Jurkat, Clone E6-1 (cell line): ENCODE measurements at regions not wholly inside any gene's neighbourhood (a gene's known extent, or its start where the extent isn't known, plus 50 kb on each side); places are given as distances from the start of the nearest gene placed in this dataset.
"Not testable (repeated sequence)": the region's sequence is repeated elsewhere in the genome, so short reads cannot be mapped to it uniquely, and the experiment has no call there.

ENCODE experiments used
- DNase-seq: peaks from one replicate; pipeline ENCODE4 v3.0.0-alpha.2; 2011; ENCODE audit warnings: low read depth, low spot score
- H3K4me3 ChIP-seq: 2 replicates; pipeline ENCODE4 v1.5.1; 2011; ENCODE audit warnings: mild to moderate bottlenecking, low read length, control low read depth, moderate library complexity

DNA sequence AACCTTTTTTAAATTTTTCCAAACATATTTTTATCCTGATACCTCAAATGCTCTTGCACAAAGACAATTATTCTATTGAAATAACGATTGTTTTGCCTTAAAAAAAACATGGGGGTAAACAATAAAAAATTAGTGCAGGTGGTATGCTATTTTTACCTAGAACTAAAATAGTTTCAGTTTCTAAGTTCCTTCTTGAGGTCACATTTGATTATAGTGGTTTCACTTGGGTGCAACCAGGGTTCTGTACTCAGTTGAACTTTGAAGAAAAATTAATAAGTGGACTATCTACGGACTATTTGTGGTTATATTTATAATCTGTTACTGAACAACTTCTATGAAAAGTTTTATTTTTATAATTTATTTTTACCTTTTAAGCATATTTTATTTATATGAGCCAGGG, 387.1 kb upstream of the IZUMO3 start:
- no peak for DNase-seq
- no peak overlapping the region for H3K4me3 ChIP-seq

DNA sequence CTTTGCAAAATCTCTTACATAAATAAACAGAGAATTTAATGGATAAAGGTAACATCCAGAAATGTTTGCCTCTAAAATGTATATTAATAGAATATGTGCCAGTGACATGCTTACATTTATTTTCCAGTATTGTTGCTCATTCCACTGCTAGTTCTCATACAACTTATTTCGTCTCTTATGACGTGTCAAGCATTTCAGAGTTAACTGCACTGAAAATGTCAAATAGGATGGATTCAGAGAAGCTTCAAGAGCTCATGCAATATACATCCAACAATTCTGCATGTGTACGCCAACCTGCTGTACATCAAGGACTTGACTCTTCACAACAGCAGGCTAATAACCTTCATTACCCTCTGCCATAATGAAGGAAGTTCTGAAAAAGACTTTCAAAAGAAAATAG, 386.2 kb upstream of the IZUMO3 start:
- no peak for DNase-seq
- no peak overlapping the region for H3K4me3 ChIP-seq

DNA sequence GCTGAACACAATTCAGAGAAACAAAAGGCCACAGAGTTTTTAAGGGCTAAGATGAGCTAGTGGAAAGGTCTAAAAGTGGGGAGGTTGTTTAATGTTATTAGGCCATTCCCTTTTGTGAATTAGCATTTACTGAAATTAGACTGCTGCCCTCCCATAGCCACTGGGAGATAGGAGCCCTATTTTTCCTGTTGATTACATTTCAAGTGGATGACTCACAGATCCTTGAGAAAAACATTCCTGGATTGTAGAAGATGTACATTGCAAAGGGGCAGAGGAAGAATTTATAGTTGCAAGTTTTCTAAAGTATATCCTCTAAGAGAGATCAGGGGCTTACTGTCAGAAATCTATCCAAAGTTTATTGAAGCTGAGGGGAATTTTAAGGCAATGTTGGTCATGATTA, 367.1 kb upstream of the IZUMO3 start:
- H3K4me3 ChIP-seq = no peak overlapping the region
- DNase-seq = no peak

DNA sequence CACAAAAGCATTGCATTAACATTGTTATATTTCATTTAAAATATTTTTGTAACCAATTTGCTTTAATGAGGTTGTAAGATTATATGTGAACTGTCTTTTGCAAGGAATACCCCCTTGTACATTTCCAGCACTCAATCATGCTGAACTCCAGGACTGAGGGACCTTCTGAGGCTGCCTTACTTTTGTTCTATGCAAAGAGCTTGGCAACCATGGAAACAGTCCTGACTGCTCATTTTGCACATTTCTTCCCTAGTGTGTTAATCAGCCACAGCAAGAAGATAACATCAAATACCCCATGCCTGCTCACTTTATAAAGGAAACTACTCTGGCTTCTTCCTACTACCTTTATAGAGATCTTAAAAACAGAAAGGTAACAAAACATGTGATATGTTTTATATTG, 355.6 kb upstream of the IZUMO3 start:
- no peak overlapping the region for H3K4me3 ChIP-seq
- DNase-seq = no peak

DNA sequence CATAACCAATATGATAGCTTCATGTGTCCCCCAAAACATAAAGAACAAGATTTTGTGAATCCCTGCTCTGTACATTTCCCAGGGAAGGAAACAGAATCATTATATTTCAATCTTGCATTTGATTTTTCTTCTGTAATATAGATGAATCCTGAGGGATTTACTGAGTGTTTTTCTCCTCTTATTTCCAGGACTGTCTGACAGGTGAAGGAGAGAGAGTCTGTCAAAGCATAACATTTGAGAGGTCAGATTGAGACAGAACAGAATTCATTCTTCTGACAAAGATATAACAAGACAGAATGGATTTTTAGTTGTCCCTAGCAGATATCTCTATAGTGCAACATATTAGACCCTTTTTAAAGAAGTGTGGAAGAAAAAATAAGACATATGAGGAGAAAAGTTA, 354.5 kb upstream of the IZUMO3 start:
- no peak overlapping the region for H3K4me3 ChIP-seq
- DNase-seq = no peak

DNA sequence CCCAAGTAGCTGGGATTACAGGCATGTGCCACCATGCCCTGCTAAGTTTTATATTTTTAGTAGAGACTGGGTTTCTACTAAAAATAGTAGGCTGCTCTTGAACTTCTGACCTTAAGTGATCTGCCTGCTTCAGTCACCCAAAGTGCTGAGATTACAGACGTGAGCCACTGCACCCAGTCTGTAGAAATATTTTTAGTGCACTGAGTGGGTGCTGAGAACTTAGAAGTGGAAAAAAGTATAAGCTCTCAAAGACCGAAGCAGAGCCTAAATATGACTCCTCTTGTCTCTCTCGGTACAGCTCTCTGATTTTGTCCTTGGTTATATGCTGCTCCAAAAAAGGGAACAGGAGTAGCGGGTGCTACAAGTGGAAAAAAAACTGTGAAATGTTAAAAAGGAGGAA, 353.8 kb upstream of the IZUMO3 start:
- no peak for DNase-seq

DNA sequence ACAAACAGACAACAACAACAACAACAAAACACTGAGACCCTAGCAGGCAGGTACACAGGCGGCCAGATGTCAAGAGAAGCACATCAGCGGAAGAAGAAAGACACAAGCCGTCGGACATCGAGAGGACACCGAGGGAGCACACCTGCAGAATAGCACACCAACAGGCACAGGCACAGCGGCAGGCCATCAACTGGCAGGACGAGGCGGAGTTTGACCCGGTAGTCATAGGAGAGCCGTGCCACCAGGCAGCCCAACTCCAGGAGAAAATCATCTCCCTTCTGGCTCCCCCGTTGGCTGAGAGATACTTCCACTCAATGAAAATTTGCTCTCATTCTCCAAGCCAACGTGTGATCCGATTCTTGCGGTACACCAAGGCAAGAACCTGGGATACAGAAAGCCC, 352.1 kb upstream of the IZUMO3 start:
- DNase-seq = no peak
- no peak overlapping the region for H3K4me3 ChIP-seq

More for the DNA sequence above, 353.8 kb upstream of the IZUMO3 start:
- H3K4me3 ChIP-seq = no peak overlapping the region

DNA sequence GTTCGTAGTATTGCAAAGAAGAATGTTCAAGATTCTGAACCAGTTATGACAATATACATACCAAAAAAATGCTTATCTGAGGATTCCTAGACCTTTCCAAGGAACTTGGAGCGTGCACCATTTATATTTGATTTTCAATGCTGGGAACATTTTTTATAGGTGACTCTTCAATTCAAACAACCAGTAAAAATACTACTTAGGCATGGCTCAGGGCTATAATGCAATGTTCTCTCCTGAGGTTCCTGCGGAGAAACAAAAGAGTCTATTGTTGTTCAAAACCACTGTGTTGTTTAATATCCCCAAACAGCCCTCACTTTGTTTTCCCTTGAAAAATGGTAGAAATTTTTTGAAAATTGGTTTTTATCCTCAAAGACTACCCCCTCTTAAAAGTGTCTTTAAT, 335.7 kb upstream of the IZUMO3 start:
- DNase-seq = no peak
- no peak overlapping the region for H3K4me3 ChIP-seq

DNA sequence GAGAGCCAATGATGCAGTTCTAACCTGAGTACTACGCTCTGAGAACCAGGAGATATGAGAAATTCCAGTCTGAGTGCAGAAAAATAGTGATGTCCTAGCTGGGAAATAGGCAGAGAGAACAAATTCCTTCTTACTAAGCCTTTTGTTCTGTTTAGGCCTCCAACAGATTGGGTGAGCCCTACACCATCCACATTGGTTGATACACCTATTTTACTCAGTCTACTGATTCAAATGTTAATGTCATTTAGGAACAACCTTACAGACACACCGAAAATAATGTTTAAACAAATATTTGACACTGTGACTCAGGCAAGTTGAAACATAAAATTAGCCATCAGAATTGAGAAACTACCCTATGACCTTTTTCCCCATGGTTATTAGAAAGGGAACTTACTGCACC, 333.9 kb upstream of the IZUMO3 start:
- DNase-seq = no peak
- H3K4me3 ChIP-seq = no peak overlapping the region

DNA sequence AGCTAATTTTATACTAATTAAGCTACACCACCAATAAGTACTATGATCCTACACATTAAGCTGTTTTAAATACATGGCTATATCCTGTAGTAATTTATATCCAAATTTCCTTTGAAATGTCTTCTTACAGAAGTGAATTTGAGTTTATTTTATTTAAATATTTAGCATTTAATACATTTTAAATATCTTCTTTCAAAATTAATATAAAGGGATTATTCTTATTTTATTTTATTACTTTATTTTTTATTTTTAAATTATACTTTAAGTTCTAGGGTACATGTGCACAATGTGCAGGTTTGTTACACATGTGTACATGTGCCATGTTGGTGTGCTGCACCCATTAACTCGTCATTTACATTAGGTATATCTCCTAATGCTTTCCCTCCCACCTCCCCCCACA, 310.9 kb upstream of the IZUMO3 start:
- H3K4me3 ChIP-seq, DNase-seq: not testable (repeated sequence)

DNA sequence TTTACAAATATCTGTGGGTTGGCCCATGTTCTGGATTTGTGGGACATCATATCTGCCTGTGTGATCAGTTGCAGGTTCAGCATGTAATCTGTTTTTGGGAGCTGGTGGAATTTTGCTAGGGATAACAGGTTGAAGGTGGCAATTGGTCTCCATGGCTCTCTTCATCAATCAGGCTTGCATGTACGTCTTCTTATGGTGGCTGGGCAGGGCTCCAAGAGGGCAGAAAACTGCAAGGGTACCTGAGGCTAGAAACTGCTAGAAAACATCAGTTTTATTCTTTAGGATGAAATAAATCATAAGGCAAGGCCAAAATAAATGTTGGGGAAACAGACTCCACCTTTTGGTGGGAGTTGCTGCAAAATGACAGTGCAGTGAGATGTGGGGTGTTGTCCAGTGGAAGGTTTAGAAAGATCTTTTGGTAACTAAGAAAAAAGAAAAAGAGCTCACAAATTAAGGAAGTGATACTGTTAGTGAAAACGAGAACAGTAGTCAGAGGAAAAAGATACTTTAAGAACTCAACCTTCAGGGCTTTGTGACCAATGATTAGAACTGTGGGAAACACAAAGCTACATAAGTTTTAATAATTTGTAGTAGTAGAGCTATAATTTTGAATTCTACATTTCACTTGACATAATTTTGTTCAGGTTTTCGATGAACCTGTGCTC, 300.7 kb upstream of the IZUMO3 start:
- H3K4me3 ChIP-seq = no peak overlapping the region
- no peak for DNase-seq

DNA sequence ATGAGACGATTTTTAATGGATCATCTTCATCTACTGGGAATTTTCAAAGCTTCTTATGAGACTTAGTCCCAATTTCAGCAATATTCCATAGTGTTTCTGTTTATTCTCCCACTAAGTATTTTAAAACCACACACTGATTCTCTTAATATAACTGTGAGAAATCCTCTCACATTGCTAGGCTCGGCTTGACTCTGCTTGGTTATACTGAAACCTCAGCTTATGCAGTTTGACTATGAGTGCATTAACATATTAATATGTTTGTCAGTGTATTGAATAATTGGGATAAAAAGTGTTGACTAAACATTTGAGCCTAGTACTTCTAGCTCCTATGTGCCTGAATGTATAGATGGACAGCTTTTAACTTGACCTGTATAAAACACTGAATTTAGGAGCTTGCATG, 298.5 kb upstream of the IZUMO3 start:
- DNase-seq = no peak
- H3K4me3 ChIP-seq = no peak overlapping the region

DNA sequence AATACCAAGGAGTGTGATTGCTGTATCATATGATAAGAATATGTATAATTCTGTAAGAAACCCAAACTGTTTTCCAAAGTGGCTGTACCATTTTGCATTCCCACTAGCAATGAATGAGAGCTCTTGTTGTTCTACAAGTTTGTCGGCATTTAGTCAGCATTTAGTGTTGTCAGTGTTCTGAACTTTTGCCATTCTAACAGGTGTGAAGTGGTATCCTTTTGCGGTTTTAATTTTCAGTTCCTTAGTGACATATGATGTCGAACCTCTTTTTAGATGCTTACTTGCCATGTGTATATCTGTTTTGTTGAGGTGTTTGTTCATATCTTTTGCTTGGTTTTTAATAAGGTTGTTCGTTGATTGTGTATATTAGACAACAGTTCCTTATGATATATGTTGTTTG, 296.3 kb upstream of the IZUMO3 start:
- H3K4me3 ChIP-seq = no peak overlapping the region
- no peak for DNase-seq

DNA sequence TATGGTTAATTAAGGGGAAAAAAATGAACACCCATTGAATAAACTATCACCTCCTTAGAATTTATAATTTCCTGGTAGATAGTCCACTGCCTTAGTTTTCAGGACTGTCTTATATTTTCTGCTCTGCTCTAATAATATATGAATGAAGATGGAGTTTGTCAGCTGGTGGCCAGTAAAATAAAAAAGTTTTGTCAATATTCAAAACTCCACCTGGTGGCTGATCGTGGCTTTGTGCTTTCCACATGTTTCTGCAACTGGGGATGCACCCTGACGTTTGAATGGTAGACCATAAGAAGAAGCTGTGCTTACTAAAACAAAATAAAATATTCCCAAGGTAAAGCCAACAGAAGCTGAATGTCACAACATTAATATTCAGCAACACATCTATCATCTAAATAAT, 286.6 kb upstream of the IZUMO3 start:
- no peak overlapping the region for H3K4me3 ChIP-seq
- DNase-seq = peak; percentile 18

DNA sequence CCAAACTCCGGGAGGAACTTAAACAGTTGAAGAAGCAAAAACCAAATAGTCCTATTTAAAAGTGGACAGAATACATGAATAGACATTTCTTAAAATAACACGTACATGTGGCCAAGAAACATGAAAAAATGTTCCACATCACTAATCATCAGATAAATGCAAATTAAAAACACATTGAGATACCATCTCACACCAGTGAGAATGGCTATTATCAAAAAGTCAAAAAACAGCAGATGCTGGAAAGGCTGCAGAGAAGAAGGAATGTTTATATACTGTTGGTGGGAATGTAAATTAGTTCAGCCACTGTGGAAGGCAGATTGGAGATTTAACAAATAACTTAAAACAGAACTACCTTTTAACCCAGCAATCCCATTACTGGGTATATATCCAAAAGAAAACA, 283.0 kb upstream of the IZUMO3 start:
- H3K4me3 ChIP-seq = no peak overlapping the region
- no peak for DNase-seq

DNA sequence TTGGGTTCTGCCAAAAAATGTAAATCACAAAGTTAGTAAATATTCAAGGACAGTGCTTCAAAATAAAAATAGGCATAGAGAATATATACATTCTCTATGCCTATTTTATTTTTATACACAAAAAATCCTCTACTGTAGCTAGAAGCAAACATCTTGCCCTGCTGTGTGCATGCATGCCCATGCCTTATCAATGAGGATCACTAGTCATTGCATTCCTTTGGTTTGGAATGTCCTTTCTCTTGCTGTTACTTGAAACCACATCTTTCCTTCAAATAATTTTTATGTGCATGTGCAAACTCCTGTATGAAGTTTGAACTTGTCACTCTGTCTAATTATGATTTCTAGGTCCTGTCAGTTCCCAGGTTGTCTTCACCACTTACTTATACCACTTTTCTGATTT, 278.9 kb upstream of the IZUMO3 start:
- H3K4me3 ChIP-seq = no peak overlapping the region
- no peak for DNase-seq

DNA sequence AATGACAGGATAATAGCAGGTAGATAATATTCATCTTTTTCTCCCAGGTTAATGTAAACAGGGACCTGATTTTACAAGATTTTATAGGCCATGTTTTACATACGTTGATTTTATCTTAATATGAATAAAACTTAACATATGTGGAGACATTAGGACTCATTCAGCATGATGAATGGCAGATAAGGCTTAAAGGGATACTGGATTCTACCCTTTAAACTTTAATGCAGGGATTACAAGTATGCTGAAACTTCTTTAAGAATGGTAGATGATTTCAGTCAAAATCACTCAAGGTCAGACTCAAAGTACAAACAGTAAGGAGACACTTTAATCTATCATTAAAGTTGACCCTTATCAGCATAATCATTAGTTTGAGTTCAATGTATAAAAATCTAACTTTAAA, 274.5 kb upstream of the IZUMO3 start:
- H3K4me3 ChIP-seq = no peak overlapping the region
- no peak for DNase-seq

DNA sequence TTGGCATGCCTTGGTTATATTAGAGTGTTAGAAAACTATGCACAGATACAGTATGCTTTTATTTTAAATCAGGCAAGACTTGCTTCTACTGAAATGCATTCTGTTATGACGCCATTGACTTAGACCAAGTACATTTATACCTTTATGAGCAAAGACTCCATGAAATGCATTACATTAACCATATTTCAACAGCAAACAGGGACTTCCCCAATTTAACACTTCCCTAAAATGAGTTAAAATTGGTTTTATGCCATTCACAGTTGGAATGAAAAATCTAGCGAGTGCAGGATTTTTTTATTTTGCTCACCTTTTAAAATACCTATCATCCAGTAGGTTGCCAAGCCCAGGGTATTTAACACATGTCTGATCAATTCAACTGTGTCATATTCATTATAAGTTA, 272.1 kb upstream of the IZUMO3 start:
- no peak overlapping the region for H3K4me3 ChIP-seq
- DNase-seq = no peak

DNA sequence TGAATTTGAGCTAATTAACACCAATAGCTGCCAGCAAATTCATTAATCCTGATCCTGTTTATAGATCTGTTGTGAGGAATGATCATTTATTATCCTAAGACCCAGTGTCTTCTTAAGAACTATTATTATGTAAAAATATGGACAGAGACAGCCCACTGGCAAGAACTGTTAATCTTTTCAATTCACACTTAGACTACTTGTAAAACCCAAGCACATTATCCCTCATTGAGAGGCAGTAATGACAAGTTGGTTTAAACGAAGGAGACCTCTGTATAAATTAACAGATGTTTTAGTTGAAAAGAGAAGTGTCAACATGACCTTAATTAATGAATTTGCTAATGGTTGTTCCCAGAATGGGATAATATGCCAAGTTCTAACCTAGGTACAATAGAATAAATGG, 270.3 kb upstream of the IZUMO3 start:
- no peak overlapping the region for H3K4me3 ChIP-seq
- DNase-seq = no peak

DNA sequence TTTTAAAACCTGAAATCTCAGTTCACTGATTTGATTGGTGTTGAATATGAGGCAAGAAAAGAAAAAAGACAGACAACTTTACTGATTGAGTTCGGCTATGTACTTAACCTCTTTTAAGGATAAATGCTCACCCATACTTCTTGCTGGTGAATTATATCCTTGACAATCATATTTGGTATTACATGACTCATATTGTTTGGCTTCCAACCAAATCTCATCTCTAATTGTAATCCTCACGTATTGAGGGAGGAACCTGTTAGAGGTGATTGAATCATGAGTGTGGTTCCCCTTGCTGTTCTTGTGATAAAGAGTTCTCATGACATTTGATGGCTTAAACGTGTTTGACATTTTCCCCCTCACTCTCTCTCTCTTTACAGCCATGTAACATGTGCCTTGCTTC, 255.6 kb upstream of the IZUMO3 start:
- DNase-seq = no peak
- no peak overlapping the region for H3K4me3 ChIP-seq

DNA sequence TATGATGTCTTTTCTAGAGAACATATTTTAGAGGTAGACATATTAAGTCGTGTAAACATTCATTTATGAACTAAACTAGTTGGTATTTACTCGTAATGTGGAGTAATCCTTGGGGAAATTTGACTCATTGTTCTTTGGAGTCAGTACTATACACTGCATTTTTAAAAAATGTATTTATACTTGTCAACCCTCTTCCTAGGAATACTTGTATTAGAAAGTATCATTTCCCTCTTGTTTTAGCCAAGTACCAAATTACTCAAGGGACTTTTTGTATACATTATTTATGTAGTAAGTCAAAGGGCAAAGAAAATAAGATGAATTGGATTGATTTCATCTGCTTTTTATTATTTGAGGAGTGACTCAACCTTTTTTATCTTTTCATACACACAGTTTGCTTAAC, 248.1 kb upstream of the IZUMO3 start:
- no peak overlapping the region for H3K4me3 ChIP-seq
- no peak for DNase-seq

DNA sequence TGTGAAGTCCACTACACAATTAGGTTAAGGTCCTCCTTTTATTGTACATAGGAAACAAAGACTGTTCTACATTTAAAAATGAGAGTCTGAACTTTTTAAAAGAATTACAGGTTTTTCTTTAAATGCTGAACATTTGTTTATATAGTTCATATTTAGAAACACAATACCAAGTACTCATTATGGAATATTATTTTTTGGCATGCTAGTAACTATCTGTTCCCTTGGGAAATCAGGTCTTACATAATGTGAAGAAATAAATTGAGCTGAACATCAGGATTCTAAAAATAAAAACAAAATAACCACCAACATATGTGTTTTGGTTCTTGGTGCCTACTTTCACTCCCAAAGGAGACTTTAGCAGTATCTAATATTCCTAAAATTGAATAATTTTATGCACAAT, 230.5 kb upstream of the IZUMO3 start:
- DNase-seq = no peak
- no peak overlapping the region for H3K4me3 ChIP-seq
